GM12865 (cell line): ENCODE measurements at regions not wholly inside any gene's neighbourhood (a gene's known extent, or its start where the extent isn't known, plus 50 kb on each side); places are given as distances from the start of the nearest gene placed in this dataset.

Experiments
- DNase-seq: peaks from one replicate; pipeline ENCODE4 v3.0.0; 2010; ENCODE audit warnings: low read depth
- H3K4me3 ChIP-seq: 2 replicates; pipeline ENCODE4 v1.5.1; 2011; ENCODE audit warnings: mild to moderate bottlenecking, low read depth, low read length, control low read depth
- TF ChIP-seq, protein P1 (sequence below): IDR thresholded peaks from 2 replicates; pipeline ENCODE4 v1.5.1; 2011; ENCODE audit warnings: low read length, control low read depth, low read depth, inconsistent platforms; ENCODE audit not compliant: insufficient read depth; ENCODE audit errors: missing control alignments

DNA sequence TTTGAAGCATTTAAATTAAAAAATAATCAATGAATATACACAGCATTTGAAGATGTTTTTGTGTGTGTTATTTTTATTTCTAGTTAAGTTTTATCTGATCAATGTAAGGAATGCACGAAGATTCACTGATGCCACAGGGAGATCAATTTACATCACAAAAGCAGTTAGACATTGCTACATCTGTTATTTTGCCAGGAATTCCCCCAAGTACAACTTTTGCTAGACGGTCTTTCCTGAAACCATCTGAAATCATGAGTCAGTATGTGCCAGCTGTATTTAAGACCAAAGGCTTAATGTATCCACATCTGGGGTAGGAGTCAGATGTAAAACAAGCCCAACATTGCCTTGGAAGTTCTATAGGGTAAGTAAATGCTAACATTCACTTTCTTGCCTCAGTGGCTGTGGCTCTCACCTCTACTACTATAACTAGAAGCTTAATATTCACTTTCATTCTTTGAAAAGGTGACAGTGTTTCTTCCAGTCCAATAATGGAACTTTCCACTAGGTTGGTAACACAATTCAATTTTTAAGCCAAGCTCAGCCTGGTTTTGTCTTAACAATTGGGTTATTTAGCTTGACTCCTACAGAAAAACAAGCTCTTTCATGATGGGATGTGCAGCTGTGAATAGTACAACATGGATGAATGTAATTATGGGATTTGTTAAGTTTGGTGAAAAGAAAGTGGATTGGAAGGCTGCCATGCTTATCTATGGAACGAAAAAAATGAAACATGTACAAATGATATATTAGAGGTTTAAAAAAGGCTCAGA, 385.4 kb upstream of the TMEM132C start:
- DNase-seq: no peak

DNA sequence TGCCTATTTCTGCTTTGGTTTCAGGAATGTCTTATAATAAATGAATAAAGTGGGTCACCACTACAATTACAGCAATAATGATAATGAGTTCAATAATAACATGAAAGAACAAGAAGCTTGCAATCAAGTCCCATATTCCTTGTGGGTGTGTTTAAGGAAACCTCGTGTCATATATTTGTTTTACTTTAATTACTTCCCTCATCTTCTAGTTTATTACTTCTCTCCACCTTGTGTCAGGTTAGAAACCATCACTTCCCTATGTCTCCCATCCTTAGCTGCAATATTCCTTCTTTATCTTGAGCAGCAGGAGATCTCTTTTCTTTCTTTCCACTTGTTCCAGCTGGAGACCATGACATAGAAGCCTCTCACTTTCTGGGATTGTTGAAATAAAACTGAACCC, 384.0 kb upstream of the TMEM132C start:
- TF ChIP-seq, protein P1, sequence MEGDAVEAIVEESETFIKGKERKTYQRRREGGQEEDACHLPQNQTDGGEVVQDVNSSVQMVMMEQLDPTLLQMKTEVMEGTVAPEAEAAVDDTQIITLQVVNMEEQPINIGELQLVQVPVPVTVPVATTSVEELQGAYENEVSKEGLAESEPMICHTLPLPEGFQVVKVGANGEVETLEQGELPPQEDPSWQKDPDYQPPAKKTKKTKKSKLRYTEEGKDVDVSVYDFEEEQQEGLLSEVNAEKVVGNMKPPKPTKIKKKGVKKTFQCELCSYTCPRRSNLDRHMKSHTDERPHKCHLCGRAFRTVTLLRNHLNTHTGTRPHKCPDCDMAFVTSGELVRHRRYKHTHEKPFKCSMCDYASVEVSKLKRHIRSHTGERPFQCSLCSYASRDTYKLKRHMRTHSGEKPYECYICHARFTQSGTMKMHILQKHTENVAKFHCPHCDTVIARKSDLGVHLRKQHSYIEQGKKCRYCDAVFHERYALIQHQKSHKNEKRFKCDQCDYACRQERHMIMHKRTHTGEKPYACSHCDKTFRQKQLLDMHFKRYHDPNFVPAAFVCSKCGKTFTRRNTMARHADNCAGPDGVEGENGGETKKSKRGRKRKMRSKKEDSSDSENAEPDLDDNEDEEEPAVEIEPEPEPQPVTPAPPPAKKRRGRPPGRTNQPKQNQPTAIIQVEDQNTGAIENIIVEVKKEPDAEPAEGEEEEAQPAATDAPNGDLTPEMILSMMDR: no peak
- no peak for DNase-seq

More for the DNA sequence above, 385.4 kb upstream of the TMEM132C start:
- no peak overlapping the region for H3K4me3 ChIP-seq
- TF ChIP-seq, protein P1: no peak

DNA sequence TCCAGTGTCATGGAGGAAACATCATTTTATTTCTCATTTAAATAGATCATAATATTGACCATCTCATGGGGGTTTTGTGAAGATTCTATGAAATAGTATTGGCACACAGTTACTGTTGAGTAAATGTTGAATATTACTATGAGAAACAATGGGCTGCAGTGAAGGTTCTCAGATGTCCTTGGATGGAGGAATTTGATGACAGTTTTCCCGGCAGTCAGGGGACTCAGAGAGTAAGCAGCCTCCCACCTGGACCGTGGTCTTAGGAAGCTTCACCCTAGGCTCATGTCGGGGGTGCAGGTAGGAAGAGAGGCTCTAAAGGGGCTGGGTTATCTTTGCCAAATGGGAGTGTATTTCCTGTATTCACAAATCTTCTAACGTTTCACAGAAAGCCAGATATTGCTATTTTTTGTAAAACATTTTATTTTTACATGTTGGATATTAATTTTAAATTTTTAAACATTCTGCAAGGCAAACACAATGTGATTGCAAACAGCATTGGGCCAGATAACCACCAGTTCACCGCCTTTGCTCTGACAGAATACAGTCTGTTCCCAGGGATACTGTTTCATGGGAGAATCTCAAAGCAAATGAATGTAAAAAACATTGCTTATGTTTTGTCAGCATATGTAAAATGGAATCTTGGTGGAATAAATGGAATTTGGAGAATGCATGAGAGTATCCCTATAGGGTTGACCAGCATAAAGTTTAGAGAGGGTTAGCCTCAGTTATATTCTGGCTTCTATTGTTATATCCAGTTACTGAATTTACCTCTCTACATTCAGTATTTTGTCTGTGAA, 380.8 kb upstream of the TMEM132C start:
- TF ChIP-seq, protein P1: no peak
- H3K4me3 ChIP-seq: no peak overlapping the region
- no peak for DNase-seq

More for the DNA sequence above, 384.0 kb upstream of the TMEM132C start:
- no peak overlapping the region for H3K4me3 ChIP-seq

DNA sequence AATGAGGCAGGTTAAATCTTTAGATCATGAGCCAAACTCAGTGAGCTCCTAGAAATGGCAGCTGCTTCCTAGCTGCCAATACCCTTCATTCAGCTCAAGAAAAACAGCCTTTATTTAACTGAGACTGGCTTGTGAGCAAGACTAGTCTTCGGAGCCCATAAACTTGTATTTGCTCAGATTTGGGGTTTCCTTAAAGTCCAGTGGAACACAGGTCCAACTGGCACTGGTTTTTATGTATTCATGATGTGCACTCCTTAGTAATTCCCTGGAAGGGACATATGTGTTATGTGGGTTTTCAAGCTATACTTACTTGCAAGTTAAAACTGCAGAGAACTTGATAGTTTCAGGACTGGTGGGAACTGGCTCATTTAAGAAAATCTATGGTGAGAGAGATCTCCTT, 380.1 kb upstream of the TMEM132C start:
- DNase-seq: no peak
- TF ChIP-seq, protein P1: no peak
- H3K4me3 ChIP-seq: no peak overlapping the region

DNA sequence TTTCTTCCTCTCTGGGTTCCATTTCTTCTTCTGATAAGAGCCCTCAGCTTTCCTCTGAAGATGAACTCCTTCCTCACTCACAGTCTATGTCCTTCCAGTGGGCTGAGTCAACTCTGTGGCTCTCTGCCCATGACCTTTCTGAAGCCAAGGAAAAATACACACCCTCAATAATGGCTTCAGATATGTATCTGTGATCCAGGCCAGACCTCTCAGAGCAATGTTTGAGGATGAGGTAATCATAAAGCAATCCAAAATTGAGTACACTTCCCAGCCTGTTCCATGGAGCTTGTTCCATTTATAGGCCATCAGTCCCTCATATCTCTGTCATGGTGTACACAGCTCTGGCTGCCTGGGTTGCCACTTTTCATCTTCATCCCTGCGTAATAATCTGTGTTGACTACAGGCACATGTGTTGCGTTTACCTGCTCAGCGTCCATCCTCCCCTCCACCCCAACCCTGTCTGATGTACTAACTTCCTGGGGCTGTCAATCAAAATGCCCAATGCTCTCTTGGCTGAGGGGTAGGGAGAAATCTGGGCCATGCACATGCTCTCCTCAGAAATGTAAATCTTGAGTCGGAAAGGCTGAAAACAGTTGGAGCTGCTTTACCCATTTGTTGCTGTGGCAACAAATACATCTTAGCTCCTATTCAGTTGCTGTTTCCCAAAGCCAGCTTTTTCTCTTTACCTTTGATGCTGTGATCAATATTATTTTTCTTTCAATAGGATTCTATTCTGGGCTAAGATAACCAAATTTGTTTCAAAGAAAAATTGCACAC, 377.8 kb upstream of the TMEM132C start:
- no peak overlapping the region for H3K4me3 ChIP-seq
- TF ChIP-seq, protein P1: no peak
- no peak for DNase-seq

DNA sequence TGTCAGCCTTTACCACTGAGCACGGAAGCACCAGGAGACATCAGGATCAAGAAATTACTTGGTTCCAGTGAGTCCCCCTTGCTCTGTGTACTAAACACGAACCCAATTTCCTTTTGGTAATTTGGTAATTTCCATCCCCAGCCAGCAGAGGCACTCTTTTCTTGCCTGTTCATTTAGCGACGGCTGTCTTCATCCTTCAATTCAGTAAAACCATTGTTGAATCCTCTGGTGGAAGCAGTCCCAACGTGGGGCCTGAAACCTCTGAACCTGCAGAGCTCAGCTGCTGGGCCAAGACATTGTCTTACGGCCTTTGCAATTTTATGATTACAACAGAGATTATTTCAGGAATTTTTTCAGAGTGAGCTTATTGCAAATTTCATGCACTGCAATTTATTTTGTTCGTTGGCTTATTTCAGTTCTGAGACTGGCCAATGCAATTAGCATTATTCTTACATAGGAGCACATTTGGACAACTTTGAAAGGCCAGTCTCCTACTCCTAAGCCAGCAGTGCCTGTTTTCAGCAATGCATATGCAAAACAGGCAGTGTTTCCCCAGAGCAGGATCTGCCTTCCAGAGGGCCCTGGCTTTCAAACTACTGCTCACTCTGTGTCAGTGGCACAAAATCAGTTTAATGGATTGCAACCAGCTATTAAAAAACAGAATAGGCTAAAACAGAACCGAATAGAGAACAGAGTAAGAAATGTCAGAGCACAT, 372.9 kb upstream of the TMEM132C start:
- peak; percentile 1 for DNase-seq
- TF ChIP-seq, protein P1: peak; percentile 37
- H3K4me3 ChIP-seq: no peak overlapping the region
